ENCODE measurements at regions not wholly inside any gene's neighbourhood (a gene's known extent, or its start where the extent isn't known, plus 50 kb on each side); places are given as distances from the start of the nearest gene placed in this dataset.

DNA sequence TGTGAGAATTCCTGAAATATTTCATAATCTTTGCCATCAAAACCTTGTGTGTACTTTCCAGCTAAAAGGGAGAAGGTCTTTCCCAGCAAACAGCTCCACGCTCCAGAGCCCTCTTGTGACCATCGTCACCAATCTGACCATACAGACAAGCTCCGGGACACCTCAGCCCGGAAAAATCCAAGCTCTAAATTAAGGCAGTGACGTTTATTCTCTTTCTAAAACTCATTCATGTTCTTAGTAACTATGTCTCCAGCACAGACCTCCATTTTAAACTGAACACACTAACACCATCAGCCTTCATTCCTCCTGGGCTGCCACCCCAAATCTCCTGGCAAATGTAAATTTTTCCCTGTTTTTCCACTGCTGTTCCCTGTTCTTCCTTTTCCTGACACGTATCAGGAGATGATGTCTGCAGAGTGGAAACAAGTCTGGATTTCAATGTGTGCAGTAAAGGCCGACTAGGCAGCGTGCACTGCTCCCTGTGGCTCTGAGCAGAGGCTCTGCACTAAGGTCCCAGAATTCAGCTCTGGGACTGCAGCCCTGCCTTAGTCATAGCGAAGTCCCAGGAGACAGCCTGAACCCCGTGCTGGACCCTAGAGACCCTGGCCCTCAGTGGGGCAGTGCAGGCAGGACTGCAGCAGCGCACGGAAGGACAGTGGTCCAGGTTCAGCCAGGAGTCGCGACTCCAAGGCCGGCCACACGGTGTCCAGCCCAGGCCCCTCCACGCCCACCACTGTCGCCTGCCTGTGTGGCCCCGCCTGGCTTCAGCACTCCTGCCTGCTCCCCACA lies 452.5 kb upstream of the SALL3 start:
- H3K9ac ChIP-seq (ENCODE audit: insufficient read depth, low read length, poor library complexity, severe bottlenecking), result no peak overlapping the region
- no peaks in the 10 kb centered on the region for H3K4me1 ChIP-seq (ENCODE audit: control insufficient read depth in 1 of 2, insufficient read depth in 2 of 2, low read length in 2 of 2)
- Mint-ChIP-seq H3K36me3 (no peaks in the 10 kb centered on the region), H3K9me3 (peaks cover 0 to 5% (median 0%) of the 10 kb centered on the region in 7 donors), H3K27ac (no peak overlapping the region), H3K27me3 (ENCODE audit: low read depth in 3 of 3) (peaks cover 3 to 7% (median 5%) of the 10 kb centered on the region in 3 donors), H3K4me1 (no peaks in the 10 kb centered on the region), H3K4me3 (no peak overlapping the region)
- no peaks in the 10 kb centered on the region for H3K79me2 ChIP-seq (ENCODE audit: insufficient read depth, low read length)
- DNase-seq, result no peak
- no peaks in the 10 kb centered on the region for H3K36me3 ChIP-seq (replicated peaks in 1 of 2; ENCODE audit: control insufficient read depth in 1 of 2, insufficient read depth in 2 of 2, low read length in 2 of 2)
- H3K27ac ChIP-seq (ENCODE audit: low read depth in 1 of 2, low read length in 2 of 2), result no peak overlapping the region
- no peak overlapping the region for H2AFZ ChIP-seq (ENCODE audit: insufficient read depth, low read depth, low read length, poor library complexity, severe bottlenecking)
- H4K20me1 ChIP-seq (ENCODE audit: insufficient read depth, low read length), result no peaks in the 10 kb centered on the region
- intact Hi-C loops (cut with micrococcal nuclease), result no loop called here
- no peaks in the 10 kb centered on the region for H3K9me3 ChIP-seq (replicated peaks in 1 of 2; ENCODE audit: control insufficient read depth in 1 of 2, insufficient read depth in 1 of 2, low read length in 2 of 2)
- no peak overlapping the region for H3K4me2 ChIP-seq (replicated peaks; ENCODE audit: extremely low read depth, low read length, poor library complexity, severe bottlenecking)
- no peaks in the 10 kb centered on the region for H3K27me3 ChIP-seq (ENCODE audit: control insufficient read depth in 2 of 2, insufficient read depth in 2 of 2, low read length in 2 of 2)
- TF ChIP-seq, protein P1, sequence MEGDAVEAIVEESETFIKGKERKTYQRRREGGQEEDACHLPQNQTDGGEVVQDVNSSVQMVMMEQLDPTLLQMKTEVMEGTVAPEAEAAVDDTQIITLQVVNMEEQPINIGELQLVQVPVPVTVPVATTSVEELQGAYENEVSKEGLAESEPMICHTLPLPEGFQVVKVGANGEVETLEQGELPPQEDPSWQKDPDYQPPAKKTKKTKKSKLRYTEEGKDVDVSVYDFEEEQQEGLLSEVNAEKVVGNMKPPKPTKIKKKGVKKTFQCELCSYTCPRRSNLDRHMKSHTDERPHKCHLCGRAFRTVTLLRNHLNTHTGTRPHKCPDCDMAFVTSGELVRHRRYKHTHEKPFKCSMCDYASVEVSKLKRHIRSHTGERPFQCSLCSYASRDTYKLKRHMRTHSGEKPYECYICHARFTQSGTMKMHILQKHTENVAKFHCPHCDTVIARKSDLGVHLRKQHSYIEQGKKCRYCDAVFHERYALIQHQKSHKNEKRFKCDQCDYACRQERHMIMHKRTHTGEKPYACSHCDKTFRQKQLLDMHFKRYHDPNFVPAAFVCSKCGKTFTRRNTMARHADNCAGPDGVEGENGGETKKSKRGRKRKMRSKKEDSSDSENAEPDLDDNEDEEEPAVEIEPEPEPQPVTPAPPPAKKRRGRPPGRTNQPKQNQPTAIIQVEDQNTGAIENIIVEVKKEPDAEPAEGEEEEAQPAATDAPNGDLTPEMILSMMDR (IDR thresholded peaks at IDR 0.05), result no peak
- no peak overlapping the region for H3K4me3 ChIP-seq (replicated peaks in 1 of 3; ENCODE audit: low read depth in 2 of 3, low read length in 3 of 3)
- WGBS (ENCODE audit: insufficient coverage), result 92% methylated on average over 17 of the region's 19 CpGs

DNA sequence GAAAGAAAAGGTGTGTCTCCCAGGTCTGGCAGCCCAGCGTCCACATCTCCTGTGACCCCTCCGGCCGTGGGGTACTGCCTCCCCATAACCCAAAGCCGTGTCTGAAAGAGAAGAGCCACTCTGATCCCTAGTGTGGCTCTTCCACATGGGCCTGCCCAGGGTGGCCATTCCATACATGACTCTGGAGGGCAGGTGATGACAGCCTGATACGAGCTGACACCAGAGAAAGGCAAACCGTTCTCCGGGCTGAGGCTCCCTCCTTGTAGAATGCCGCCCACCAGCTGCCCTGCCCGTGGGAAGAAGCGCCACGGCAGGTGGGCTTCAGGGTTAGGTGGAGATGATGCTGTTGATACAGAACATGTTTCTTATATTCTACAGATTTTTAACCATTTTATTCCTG lies 451.6 kb upstream of the SALL3 start:
- H3K4me2 ChIP-seq (replicated peaks; ENCODE audit: extremely low read depth, low read length, poor library complexity, severe bottlenecking), result no peak overlapping the region
- no peaks in the 10 kb centered on the region for H3K27me3 ChIP-seq (ENCODE audit: control insufficient read depth in 2 of 2, insufficient read depth in 2 of 2, low read length in 2 of 2)
- no peaks in the 10 kb centered on the region for H3K9me3 ChIP-seq (replicated peaks in 1 of 2; ENCODE audit: control insufficient read depth in 1 of 2, insufficient read depth in 1 of 2, low read length in 2 of 2)
- no peak for DNase-seq
- H3K36me3 ChIP-seq (replicated peaks in 1 of 2; ENCODE audit: control insufficient read depth in 1 of 2, insufficient read depth in 2 of 2, low read length in 2 of 2), result no peaks in the 10 kb centered on the region
- Mint-ChIP-seq H3K36me3 (no peaks in the 10 kb centered on the region), H3K4me3 (no peak overlapping the region), H3K9me3 (peaks cover 0 to 5% (median 0%) of the 10 kb centered on the region in 7 donors), H3K4me1 (no peaks in the 10 kb centered on the region), H3K27ac (no peak overlapping the region), H3K27me3 (ENCODE audit: low read depth in 3 of 3) (peaks cover 3 to 5% (median 5%) of the 10 kb centered on the region in 3 donors)
- no peak overlapping the region for H3K4me3 ChIP-seq (replicated peaks in 1 of 3; ENCODE audit: low read depth in 2 of 3, low read length in 3 of 3)
- no peak overlapping the region for H2AFZ ChIP-seq (ENCODE audit: insufficient read depth, low read depth, low read length, poor library complexity, severe bottlenecking)
- H4K20me1 ChIP-seq (ENCODE audit: insufficient read depth, low read length), result no peaks in the 10 kb centered on the region
- H3K9ac ChIP-seq (ENCODE audit: insufficient read depth, low read length, poor library complexity, severe bottlenecking), result no peak overlapping the region
- intact Hi-C loops (cut with micrococcal nuclease), result no loop called here
- 100% methylated on average over 6 of the region's 11 CpGs for WGBS (ENCODE audit: insufficient coverage)
- H3K4me1 ChIP-seq (ENCODE audit: control insufficient read depth in 1 of 2, insufficient read depth in 2 of 2, low read length in 2 of 2), result no peaks in the 10 kb centered on the region
- H3K27ac ChIP-seq (ENCODE audit: low read depth in 1 of 2, low read length in 2 of 2), result no peak overlapping the region
- no peaks in the 10 kb centered on the region for H3K79me2 ChIP-seq (ENCODE audit: insufficient read depth, low read length)
- TF ChIP-seq, protein P1 (IDR thresholded peaks at IDR 0.05), result no peak
